Heart left ventricle (tissue), 13 donors: ENCODE measurements at regions not wholly inside any gene's neighbourhood (a gene's known extent, or its start where the extent isn't known, plus 50 kb on each side); places are given as distances from the start of the nearest gene placed in this dataset.

ENCODE experiments used
- CTCF ChIP-seq, 12 donors: fragments of 200-600 bp; sonication (generic) in 4 of 12; IDR thresholded peaks; one replicate each; pipeline versions ENCODE4 v1.5.0 to v1.8.0; 2018 to 2022; ENCODE audit warnings: antibody characterized with exemption in 12 of 12, mild to moderate bottlenecking in 5 of 12
- POLR2A ChIP-seq, 2 donors: fragments of 450-650 bp; IDR thresholded peaks; one replicate each; pipeline ENCODE4 v1.6.1; 2017; ENCODE audit warnings: antibody characterized with exemption in 2 of 2, mild to moderate bottlenecking in 2 of 2, moderate library complexity in 2 of 2
- donor health status: ischemic (EF 13 %, LVEDD 7.1; RV severe dilation, severe dysfunction).
- donor health status: DM: no; HTN: yes; CAD: no.
- donor health status: DM: no; HTN: no; CAD: no.
- donor health status: ischemic (EF 25% LVEDD 6.9; RV normal size, moderate dysfunction).
- donor health status: ischemic (EF 25% LVEDD 5.7; RV mildly dilated, moderate dysfunction).
- donor health status: ischemic (EF 35%, LVEDD 5.7; RV mildly dilated, moderate dysfunction).
- donor health status: nonischemic (EF 11% LVEDD 7.7; RV severe dilation, severe dysfunction).
- donor health status: DM: yes; HTN: yes; CAD: no.
- donor health status: PGD.
- donor health status: ischemic (EF 29% LVEDD 5.4; RV normal size, mild dysfunction).
- donor health status: nonischemic (EF 23%, LVEDD 6.1; RV moderate dilation, normal function).

- TF ChIP-seq CTCF (IDR thresholded peaks at IDR 0.05) (no peak), POLR2A (IDR thresholded peaks at IDR 0.05) (no peak)
These were observed 273.4 kb upstream of the GRIA3 start for GRCh38 chrX:122910697-122911096.
